Subcutaneous abdominal adipose tissue (tissue), 5 donors: ENCODE measurements at regions not wholly inside any gene's neighbourhood (a gene's known extent, or its start where the extent isn't known, plus 50 kb on each side); places are given as distances from the start of the nearest gene placed in this dataset.

Source experiments
- H3K27ac ChIP-seq: one replicate; pipeline ENCODE4 v1.7.0; 2013; ENCODE audit warnings: low read depth, mild to moderate bottlenecking, inconsistent platforms, low read length, moderate library complexity
- H3K27me3 ChIP-seq, 5 donors: one replicate each; pipeline ENCODE4 v1.7.0; 2013; ENCODE audit warnings: low read length in 5 of 5, inconsistent platforms in 1 of 5; ENCODE audit not compliant: control insufficient read depth in 5 of 5, insufficient read depth in 4 of 5
- H3K36me3 ChIP-seq, 5 donors: one replicate each; pipeline ENCODE4 v1.7.0; 2013; ENCODE audit warnings: low read length in 5 of 5; ENCODE audit not compliant: control insufficient read depth in 5 of 5, insufficient read depth in 5 of 5
- H3K4me1 ChIP-seq, 5 donors: one replicate each; pipeline ENCODE4 v1.7.0; 2013; ENCODE audit warnings: low read length in 5 of 5, mild to moderate bottlenecking in 3 of 5, moderate library complexity in 1 of 5; ENCODE audit not compliant: control insufficient read depth in 5 of 5, insufficient read depth in 5 of 5
- H3K4me3 ChIP-seq, 5 donors: one replicate each; pipeline ENCODE4 v1.7.0; 2013; ENCODE audit warnings: low read length in 5 of 5, low read depth in 1 of 5
- H3K9ac ChIP-seq, 5 donors: one replicate each; pipeline ENCODE4 v1.7.0; 2013; ENCODE audit warnings: low read length in 5 of 5, mild to moderate bottlenecking in 4 of 5, moderate library complexity in 3 of 5
- H3K9me3 ChIP-seq, 5 donors: one replicate each; pipeline ENCODE4 v1.7.0; 2013; ENCODE audit warnings: low read length in 5 of 5; ENCODE audit not compliant: control insufficient read depth in 5 of 5
- donor health status: healthy.
- donor health status: healthy.
- donor health status: healthy.
- donor health status: healthy.
- donor health status: healthy.

GRCh38 chr14:22276913-22277816 is 311.9 kb downstream of the DAD1 start:
- Histone ChIP-seq H3K36me3 (no peaks in the 10 kb centered on the region), H3K4me1 (peaks cover 0 to 7% (median 0%) of the 10 kb centered on the region in 5 donors), H3K4me3 (no peak overlapping the region), H3K9ac (no peak overlapping the region), H3K9me3 (no peaks in the 10 kb centered on the region), H3K27me3 (peaks cover 0 to 2% (median 0%) of the 10 kb centered on the region in 5 donors), H3K27ac (no peak overlapping the region)

GRCh38 chr14:22271838-22272799 is 316.9 kb downstream of the DAD1 start:
- H3K4me1 ChIP-seq = no peaks in the 10 kb centered on the region
- H3K4me3 ChIP-seq = no peak overlapping the region
- H3K36me3 ChIP-seq = no peaks in the 10 kb centered on the region
- no peak overlapping the region for H3K27ac ChIP-seq
- peaks cover 0 to 2% (median 0%) of the 10 kb centered on the region in 5 donors for H3K27me3 ChIP-seq
- no peaks in the 10 kb centered on the region for H3K9me3 ChIP-seq
- no peak overlapping the region for H3K9ac ChIP-seq

GRCh38 chr14:22268875-22269274 is 320.1 kb downstream of the DAD1 start:
- Histone ChIP-seq H3K4me3 (no peak overlapping the region), H3K27ac (no peak overlapping the region)

DNA sequence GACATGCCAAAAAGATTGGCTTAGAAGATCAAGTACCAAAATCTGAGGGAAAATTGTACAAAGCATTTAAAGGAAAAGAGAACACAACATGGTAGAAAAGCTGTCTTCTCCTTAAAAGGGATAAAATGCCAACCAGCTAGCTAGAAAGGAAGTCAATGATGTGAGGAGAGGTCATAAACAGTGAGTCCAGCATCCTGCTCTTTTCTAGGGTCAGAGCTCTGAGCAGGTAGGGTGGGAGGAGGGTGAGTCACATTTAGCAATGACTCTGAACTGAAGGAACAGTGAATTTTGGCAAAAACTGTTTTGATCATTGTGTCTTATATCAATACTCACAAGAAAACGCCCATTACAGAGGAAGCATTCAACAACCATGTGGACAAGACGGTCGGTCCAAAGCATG is 322.3 kb downstream of the DAD1 start:
- H3K9ac ChIP-seq = no peak overlapping the region
- H3K4me3 ChIP-seq = no peak overlapping the region
- H3K27me3 ChIP-seq = peaks cover 0 to 5% (median 0%) of the 10 kb centered on the region in 5 donors
- no peak overlapping the region for H3K27ac ChIP-seq
- no peaks in the 10 kb centered on the region for H3K36me3 ChIP-seq
- H3K9me3 ChIP-seq = no peaks in the 10 kb centered on the region
- no peaks in the 10 kb centered on the region for H3K4me1 ChIP-seq

More at GRCh38 chr14:22268875-22269274, 320.1 kb downstream of the DAD1 start:
- Histone ChIP-seq H3K36me3 (no peaks in the 10 kb centered on the region), H3K9me3 (no peaks in the 10 kb centered on the region), H3K27me3 (peaks cover 0 to 5% (median 0%) of the 10 kb centered on the region in 5 donors), H3K4me1 (no peaks in the 10 kb centered on the region), H3K9ac (no peak overlapping the region)

DNA sequence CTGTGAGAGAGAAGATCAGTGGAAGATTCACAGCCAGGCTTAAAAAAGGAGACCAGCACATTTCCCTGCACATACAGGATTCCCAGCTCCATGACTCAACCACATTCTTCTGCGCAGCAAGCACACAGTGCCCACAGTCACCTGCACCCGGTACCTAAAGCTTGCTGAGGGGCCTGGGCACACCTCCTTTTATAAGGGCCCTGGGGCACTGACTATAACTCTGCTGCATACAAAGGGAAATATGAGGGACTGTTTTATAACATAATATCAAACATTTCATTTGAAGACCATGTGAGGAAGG is 322.9 kb downstream of the DAD1 start:
- Histone ChIP-seq H3K27me3 (peaks cover 0 to 5% (median 0%) of the 10 kb centered on the region in 5 donors), H3K27ac (no peak overlapping the region), H3K4me1 (no peaks in the 10 kb centered on the region), H3K36me3 (no peaks in the 10 kb centered on the region), H3K9me3 (no peaks in the 10 kb centered on the region), H3K4me3 (no peak overlapping the region), H3K9ac (no peak overlapping the region)

GRCh38 chr14:22265319-22266141 is 323.5 kb downstream of the DAD1 start:
- Histone ChIP-seq H3K9ac (no peak overlapping the region), H3K9me3 (no peaks in the 10 kb centered on the region), H3K4me3 (no peak overlapping the region), H3K4me1 (no peaks in the 10 kb centered on the region), H3K27me3 (peaks cover 0 to 5% (median 0%) of the 10 kb centered on the region in 5 donors), H3K27ac (no peak overlapping the region), H3K36me3 (no peaks in the 10 kb centered on the region)

GRCh38 chr14:22264759-22265158 is 324.3 kb downstream of the DAD1 start:
- Histone ChIP-seq H3K4me1 (no peaks in the 10 kb centered on the region), H3K27ac (no peak overlapping the region), H3K4me3 (no peak overlapping the region), H3K36me3 (no peaks in the 10 kb centered on the region), H3K9ac (no peak overlapping the region), H3K27me3 (peaks cover 0 to 5% (median 0%) of the 10 kb centered on the region in 5 donors), H3K9me3 (no peaks in the 10 kb centered on the region)

DNA sequence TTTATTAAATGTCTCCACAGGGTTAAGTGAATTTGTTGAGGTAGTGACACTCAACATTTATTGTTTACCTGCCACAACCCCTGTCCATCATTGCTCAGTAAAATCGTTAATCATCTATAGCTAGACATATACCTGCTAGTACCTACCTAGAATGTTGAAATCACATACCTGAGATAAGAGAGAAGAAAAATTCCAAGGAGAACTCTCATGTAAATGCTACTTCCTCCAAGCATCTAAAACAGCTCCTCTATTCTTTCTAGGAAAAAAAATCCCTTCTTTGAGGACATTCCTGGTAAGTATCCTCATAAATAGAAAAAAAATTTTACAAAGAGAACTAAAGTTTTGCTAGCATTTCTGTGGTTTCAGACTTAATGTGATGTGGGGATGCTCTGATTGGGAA is 325.1 kb downstream of the DAD1 start:
- Histone ChIP-seq H3K4me1 (no peaks in the 10 kb centered on the region), H3K36me3 (no peaks in the 10 kb centered on the region), H3K9ac (no peak overlapping the region), H3K9me3 (no peaks in the 10 kb centered on the region), H3K4me3 (no peak overlapping the region), H3K27ac (no peak overlapping the region), H3K27me3 (peaks cover 0 to 5% (median 0%) of the 10 kb centered on the region in 5 donors)

DNA sequence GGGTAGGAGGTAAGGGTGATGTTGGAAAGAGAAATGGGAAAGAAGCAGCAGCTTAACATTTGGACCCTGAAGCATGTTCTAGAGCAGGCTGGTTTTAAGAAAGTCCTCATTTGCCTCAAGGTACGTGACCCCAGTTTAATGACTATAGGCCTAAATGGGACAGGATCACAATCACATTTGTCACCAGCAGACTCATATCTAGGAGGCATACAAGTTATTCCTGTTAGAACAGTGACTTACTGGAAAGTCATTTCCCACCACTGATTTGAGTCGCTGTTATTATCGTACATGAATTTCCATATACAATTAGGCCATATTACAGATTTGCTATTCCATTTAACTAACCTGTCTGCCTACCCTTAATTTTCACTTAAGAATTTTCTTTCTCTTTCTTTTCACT is 326.1 kb downstream of the DAD1 start:
- no peak overlapping the region for H3K4me3 ChIP-seq
- no peak overlapping the region for H3K9ac ChIP-seq
- no peaks in the 10 kb centered on the region for H3K9me3 ChIP-seq
- H3K4me1 ChIP-seq = no peaks in the 10 kb centered on the region
- H3K27ac ChIP-seq = no peak overlapping the region
- no peaks in the 10 kb centered on the region for H3K36me3 ChIP-seq
- H3K27me3 ChIP-seq = peaks cover 0 to 5% (median 0%) of the 10 kb centered on the region in 5 donors
